ENCODE measurements at regions not wholly inside any gene's neighbourhood (a gene's known extent, or its start where the extent isn't known, plus 50 kb on each side); places are given as distances from the start of the nearest gene placed in this dataset.

DNA sequence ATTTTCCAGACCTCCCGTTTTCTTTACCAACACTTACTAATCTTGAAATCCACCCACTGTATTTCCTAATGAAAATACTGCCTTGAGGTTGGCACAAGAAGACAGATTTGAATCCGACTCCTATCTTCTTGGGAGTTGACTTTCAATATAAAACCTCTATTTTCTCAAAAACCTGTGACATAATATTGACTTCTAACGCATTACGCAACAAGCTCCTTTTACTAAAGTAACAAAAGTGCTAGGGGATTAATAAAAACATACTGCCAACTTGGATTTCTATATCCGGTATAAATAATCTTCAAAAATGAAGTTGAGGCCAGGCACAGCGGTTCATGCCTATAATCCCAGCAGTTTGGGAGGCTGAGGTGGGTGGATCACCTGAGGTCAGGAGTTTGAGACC, 382.0 kb downstream of the PREX1 start:
- TF ChIP-seq, protein P1, sequence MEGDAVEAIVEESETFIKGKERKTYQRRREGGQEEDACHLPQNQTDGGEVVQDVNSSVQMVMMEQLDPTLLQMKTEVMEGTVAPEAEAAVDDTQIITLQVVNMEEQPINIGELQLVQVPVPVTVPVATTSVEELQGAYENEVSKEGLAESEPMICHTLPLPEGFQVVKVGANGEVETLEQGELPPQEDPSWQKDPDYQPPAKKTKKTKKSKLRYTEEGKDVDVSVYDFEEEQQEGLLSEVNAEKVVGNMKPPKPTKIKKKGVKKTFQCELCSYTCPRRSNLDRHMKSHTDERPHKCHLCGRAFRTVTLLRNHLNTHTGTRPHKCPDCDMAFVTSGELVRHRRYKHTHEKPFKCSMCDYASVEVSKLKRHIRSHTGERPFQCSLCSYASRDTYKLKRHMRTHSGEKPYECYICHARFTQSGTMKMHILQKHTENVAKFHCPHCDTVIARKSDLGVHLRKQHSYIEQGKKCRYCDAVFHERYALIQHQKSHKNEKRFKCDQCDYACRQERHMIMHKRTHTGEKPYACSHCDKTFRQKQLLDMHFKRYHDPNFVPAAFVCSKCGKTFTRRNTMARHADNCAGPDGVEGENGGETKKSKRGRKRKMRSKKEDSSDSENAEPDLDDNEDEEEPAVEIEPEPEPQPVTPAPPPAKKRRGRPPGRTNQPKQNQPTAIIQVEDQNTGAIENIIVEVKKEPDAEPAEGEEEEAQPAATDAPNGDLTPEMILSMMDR (IDR thresholded peaks at IDR 0.05; ENCODE audit: low read depth, low read length, poor library complexity, severe bottlenecking): no peak
- no peak for TF ChIP-seq EZH2phosphoT487 (IDR thresholded peaks at IDR 0.05; ENCODE audit: borderline replicate concordance, low read length)
